ENCODE measurements at regions not wholly inside any gene's neighbourhood (a gene's known extent, or its start where the extent isn't known, plus 50 kb on each side); places are given as distances from the start of the nearest gene placed in this dataset.

- no peak for TF ChIP-seq GATA3 (IDR thresholded peaks at IDR 0.05; ENCODE audit: low read depth, low read length)
- no peak for TF ChIP-seq GATA2 (IDR thresholded peaks at IDR 0.05; ENCODE audit: low read depth, low read length)
Observed at GRCh38 chr4:59973492-59973891, 1226.6 kb upstream of the ADGRL3 start.
